H9 (cell line): ENCODE measurements at regions not wholly inside any gene's neighbourhood (a gene's known extent, or its start where the extent isn't known, plus 50 kb on each side); places are given as distances from the start of the nearest gene placed in this dataset.

Experiments
- DNase-seq: peaks from one replicate; pipeline ENCODE4 v3.0.0-alpha.2; 2017
- H2AFZ ChIP-seq: one replicate; pipeline ENCODE4 v1.6.1; 2013; ENCODE audit warnings: mild to moderate bottlenecking, low read length, control low read depth, moderate library complexity
- H2AK5ac ChIP-seq: 2 replicates; pipeline ENCODE4 v1.6.1; 2013; ENCODE audit warnings: low read length, control low read depth, mixed read lengths; ENCODE audit not compliant: insufficient read length
- H2BK120ac ChIP-seq: one replicate; pipeline ENCODE4 v1.6.1; 2013; ENCODE audit warnings: low read depth, mild to moderate bottlenecking, low read length, control low read depth, inconsistent platforms; ENCODE audit not compliant: poor library complexity, severe bottlenecking
- H2BK12ac ChIP-seq: 2 replicates; pipeline ENCODE4 v1.6.1; 2013; ENCODE audit warnings: low read length, control low read depth, mixed read lengths, low read depth; ENCODE audit not compliant: insufficient read length
- H2BK15ac ChIP-seq: 2 replicates; pipeline ENCODE4 v1.6.1; 2013; ENCODE audit warnings: low read depth, low read length, control low read depth
- H2BK20ac ChIP-seq: one replicate; pipeline ENCODE4 v1.6.1; 2013; ENCODE audit warnings: low read depth, mild to moderate bottlenecking, low read length, control low read depth, inconsistent platforms; ENCODE audit not compliant: poor library complexity, severe bottlenecking
- H2BK5ac ChIP-seq: 2 replicates; pipeline ENCODE4 v1.6.1; 2013; ENCODE audit warnings: low read length, control low read depth, mixed read lengths; ENCODE audit not compliant: insufficient read length
- H3K14ac ChIP-seq: 2 replicates; pipeline ENCODE4 v1.6.1; 2013; ENCODE audit warnings: low read length, control low read depth; ENCODE audit not compliant: insufficient read depth
- H3K18ac ChIP-seq: 2 replicates; pipeline ENCODE4 v1.6.1; 2013; ENCODE audit warnings: low read depth, mild to moderate bottlenecking, mixed read lengths, low read length, control low read depth; ENCODE audit not compliant: insufficient read length
- H3K23ac ChIP-seq: 2 replicates; pipeline ENCODE4 v1.6.1; 2013; ENCODE audit warnings: low read length, control low read depth, mixed read lengths, low read depth; ENCODE audit not compliant: insufficient read length
- H3K23me2 ChIP-seq: 2 replicates; pipeline ENCODE4 v1.6.1; 2013; ENCODE audit warnings: low read depth, mild to moderate bottlenecking, mixed read lengths, low read length, control low read depth; ENCODE audit not compliant: insufficient read length, poor library complexity, severe bottlenecking
- H3K27ac ChIP-seq: 2 replicates; pipeline ENCODE4 v1.5.1; 2013; ENCODE audit warnings: low read length, control low read depth, mixed read lengths, low read depth; ENCODE audit not compliant: insufficient read length
- H3K27me3 ChIP-seq: 2 replicates; pipeline ENCODE4 v1.6.1; 2013; ENCODE audit warnings: low read length, control low read depth, inconsistent platforms; ENCODE audit not compliant: insufficient read depth
- H3K4ac ChIP-seq: 2 replicates; pipeline ENCODE4 v1.6.1; 2013; ENCODE audit warnings: low read depth, mild to moderate bottlenecking, control low read depth, inconsistent platforms, low read length, moderate library complexity
- H3K4me1 ChIP-seq: 2 replicates; pipeline ENCODE4 v1.6.1; 2013; ENCODE audit warnings: low read length, control low read depth, inconsistent platforms; ENCODE audit not compliant: insufficient read depth
- H3K4me2 ChIP-seq: 2 replicates; pipeline ENCODE4 v1.6.1; 2013; ENCODE audit warnings: low read length, control low read depth, mixed read lengths; ENCODE audit not compliant: insufficient read length, insufficient read depth
- H3K56ac ChIP-seq: 2 replicates; pipeline ENCODE4 v1.6.1; 2013; ENCODE audit warnings: low read depth, mild to moderate bottlenecking, mixed read lengths, low read length, control low read depth; ENCODE audit not compliant: insufficient read length
- H3K79me1 ChIP-seq: 2 replicates; pipeline ENCODE4 v1.6.1; 2013; ENCODE audit warnings: low read depth, mild to moderate bottlenecking, moderate library complexity, low read length, control low read depth, inconsistent platforms; ENCODE audit not compliant: insufficient read depth, poor library complexity, severe bottlenecking
- H3K79me2 ChIP-seq: 2 replicates; pipeline ENCODE4 v1.6.1; 2013; ENCODE audit warnings: low read length, control low read depth, inconsistent platforms; ENCODE audit not compliant: insufficient read depth
- H3K9ac ChIP-seq: 2 replicates; pipeline ENCODE4 v1.6.1; 2013; ENCODE audit warnings: low read length, control low read depth, mixed read lengths; ENCODE audit not compliant: insufficient read length; ENCODE audit errors: extremely low read depth
- H3K9me3 ChIP-seq: one replicate; pipeline ENCODE4 v1.6.1; 2013; ENCODE audit warnings: low read depth, low read length, inconsistent platforms; ENCODE audit not compliant: control insufficient read depth
- H3T11ph ChIP-seq: one replicate; pipeline ENCODE4 v1.6.1; 2013; ENCODE audit warnings: mild to moderate bottlenecking, low read length, control low read depth, inconsistent platforms
- H4K20me1 ChIP-seq: one replicate; pipeline ENCODE4 v1.6.1; 2013; ENCODE audit not compliant: control insufficient read depth, insufficient read length, insufficient read depth
- H4K5ac ChIP-seq: 2 replicates; pipeline ENCODE4 v1.6.1; 2013; ENCODE audit warnings: low read depth, mild to moderate bottlenecking, mixed read lengths, low read length, control low read depth; ENCODE audit not compliant: insufficient read length
- H4K8ac ChIP-seq: replicated peaks from 2 replicates; pipeline ENCODE4 v1.6.1; 2013; ENCODE audit warnings: low read length, control low read depth, mixed read lengths, low read depth; ENCODE audit not compliant: insufficient read length
- H4K91ac ChIP-seq: 2 replicates; pipeline ENCODE4 v1.6.1; 2013; ENCODE audit warnings: low read depth, mild to moderate bottlenecking, moderate library complexity, mixed read lengths, low read length, control low read depth; ENCODE audit not compliant: insufficient read length
- H3K27ac Mint-ChIP-seq, 3 experiments: 2 replicates in 2 of 3; 3 replicates in 1 of 3; pipeline ENCODE4 v1.8.0; 2020 to 2021; ENCODE audit warnings: mixed read lengths in 3 of 3, mild to moderate bottlenecking in 1 of 3, moderate library complexity in 1 of 3
- H3K27me3 Mint-ChIP-seq: 2 replicates; pipeline ENCODE4 v1.8.0; 2021; ENCODE audit warnings: low read depth, mild to moderate bottlenecking, moderate library complexity, mixed read lengths
- H3K36me3 Mint-ChIP-seq, 3 experiments: 2 replicates in 2 of 3; 3 replicates in 1 of 3; pipeline ENCODE4 v1.8.0; 2020 to 2021; ENCODE audit warnings: low read depth in 3 of 3, mixed read lengths in 3 of 3; ENCODE audit not compliant: insufficient read depth in 1 of 3
- H3K4me1 Mint-ChIP-seq, 2 experiments: 2 replicates each; pipeline ENCODE4 v1.8.0; 2020; ENCODE audit warnings: mixed read lengths in 2 of 2
- H3K4me3 Mint-ChIP-seq, 2 experiments: 2 replicates in 1 of 2; 3 replicates in 1 of 2; pipeline ENCODE4 v1.8.0; 2020 to 2021; ENCODE audit warnings: mild to moderate bottlenecking in 2 of 2, mixed read lengths in 2 of 2, moderate library complexity in 1 of 2
- H3K9me3 Mint-ChIP-seq, 2 experiments: 2 replicates in 1 of 2; 3 replicates in 1 of 2; pipeline ENCODE4 v1.8.0; 2020; ENCODE audit warnings: mild to moderate bottlenecking in 2 of 2, mixed read lengths in 2 of 2, moderate library complexity in 1 of 2
- CTCF ChIP-seq: fragments of 200-600 bp; sonication (generic); conservative IDR thresholded peaks from 3 replicates; pipeline ENCODE4 v1.8.0; 2021; ENCODE audit warnings: antibody characterized with exemption, mild to moderate bottlenecking
- WGBS: extraction: QIAGEN DNeasy Blood & Tissue Kit; methylation state at CpG from one replicate; pipeline ENCODE4 v1.1.7; 2013; ENCODE audit warnings: missing lambda C conversion rate, low lambda C conversion rate, mixed read lengths; ENCODE audit not compliant: insufficient read length; ENCODE audit errors: extremely low coverage; 5-methylcytosine and 5-hydroxymethylcytosine counted together

- no peaks in the 10 kb centered on the region for H3K9me3 ChIP-seq
- H3K9me3 Mint-ChIP-seq: no peaks in the 10 kb centered on the region
- H3K4me1 Mint-ChIP-seq: no peaks in the 10 kb centered on the region
- no peak overlapping the region for H2BK120ac ChIP-seq
- no peak overlapping the region for H2BK20ac ChIP-seq
- H3K79me1 ChIP-seq: no peaks in the 10 kb centered on the region
- no peak overlapping the region for H4K8ac ChIP-seq
- H3K27me3 ChIP-seq: no peaks in the 10 kb centered on the region
- H3K4me2 ChIP-seq: no peak overlapping the region
- no peaks in the 10 kb centered on the region for H3K79me2 ChIP-seq
- H3K27ac ChIP-seq: no peak overlapping the region
- H2AFZ ChIP-seq: no peak overlapping the region
- H2BK15ac ChIP-seq: no peak overlapping the region
- H3K14ac ChIP-seq: no peak overlapping the region
- H3K4me3 Mint-ChIP-seq: no peak overlapping the region
- no peaks in the 10 kb centered on the region for H4K20me1 ChIP-seq
- H3K18ac ChIP-seq: no peak overlapping the region
- no peak overlapping the region for H3K4ac ChIP-seq
- H3K27me3 Mint-ChIP-seq: no peaks in the 10 kb centered on the region
- H3K36me3 Mint-ChIP-seq: no peaks in the 10 kb centered on the region
- no peak overlapping the region for H3T11ph ChIP-seq
- no peak for TF ChIP-seq CTCF
- no peak overlapping the region for H3K23ac ChIP-seq
- H3K27ac Mint-ChIP-seq: no peak overlapping the region
- DNase-seq: no peak
- H4K91ac ChIP-seq: no peak overlapping the region
- no peaks in the 10 kb centered on the region for H3K4me1 ChIP-seq
- H4K5ac ChIP-seq: no peak overlapping the region
- H3K9ac ChIP-seq: no peak overlapping the region
- no peak overlapping the region for H3K56ac ChIP-seq
- no peaks in the 10 kb centered on the region for H3K23me2 ChIP-seq
- no CpG with 5 or more reads among the region's 2 CpGs for WGBS
- no peak overlapping the region for H2BK12ac ChIP-seq
- no peak overlapping the region for H2AK5ac ChIP-seq
- no peak overlapping the region for H2BK5ac ChIP-seq
Measured at GRCh38 chr15:84111575-84111974, 124.0 kb upstream of the GOLGA6L4 start.
